PC-3 (cell line): ENCODE measurements at regions not wholly inside any gene's neighbourhood (a gene's known extent, or its start where the extent isn't known, plus 50 kb on each side); places are given as distances from the start of the nearest gene placed in this dataset.

Experiments
- ATAC-seq: fragments of 200-7000 bp; cut with Tn5 transposase; 2 replicates; pipeline ENCODE4 v1.9.1; 2020; ENCODE audit warnings: mild to moderate bottlenecking, moderate library complexity
- BruUV-seq: library from RNA; stranded (reverse); fragments of 400-500 nt; replicated peaks from 2 replicates; lab custom pipeline; 2021; lab: Mats Ljungman, UMichigan
- CTCF ChIA-PET: fragments of 300-600 bp; sonication (Branson Sonifier 250); formaldehyde crosslinking; loops from one replicate; lab custom pipeline; 2022; ENCODE audit warnings: antibody characterized with exemption; lab: Charles Lee
- POLR2A ChIA-PET: fragments of 300-600 bp; sonication (Branson Sonifier 250); formaldehyde crosslinking; loops from one replicate; lab custom pipeline; 2022; ENCODE audit warnings: antibody characterized with exemption; ENCODE audit not compliant: unreplicated experiment; lab: Charles Lee
- DNase-seq: peaks from one replicate; pipeline ENCODE4 v3.0.0-alpha.2; 2015
- H2AFZ ChIP-seq: fragments of 300-600 bp; sonication (generic); 2 replicates; pipeline ENCODE4 v1.6.0; 2016; ENCODE audit warnings: antibody characterized with exemption, low read length
- H3F3A ChIP-seq: fragments of 300-600 bp; sonication (generic); one replicate; pipeline ENCODE4 v1.6.0; 2017; ENCODE audit warnings: antibody characterized with exemption, low read length, control low read depth, mild to moderate bottlenecking; ENCODE audit not compliant: unreplicated experiment
- H3K27ac ChIP-seq: fragments of 300-600 bp; sonication (generic); 2 replicates; pipeline ENCODE4 v1.5.1; 2016; ENCODE audit warnings: mild to moderate bottlenecking, low read length
- H3K27me3 ChIP-seq: fragments of 300-600 bp; sonication (generic); 2 replicates; pipeline ENCODE4 v1.6.1; 2016; ENCODE audit warnings: low read length, mixed read lengths
- H3K36me3 ChIP-seq: fragments of 300-600 bp; sonication (generic); 2 replicates; pipeline ENCODE4 v1.6.1; 2016; ENCODE audit warnings: low read depth, mixed run types, low read length, mixed read lengths
- H3K4me1 ChIP-seq: fragments of 300-600 bp; sonication (generic); 2 replicates; pipeline ENCODE4 v1.5.1; 2016; ENCODE audit warnings: low read length; ENCODE audit not compliant: insufficient read depth
- H3K4me2 ChIP-seq: fragments of 300-600 bp; sonication (generic); 2 replicates; pipeline ENCODE4 v1.6.0; 2016; ENCODE audit warnings: low read length
- H3K4me3 ChIP-seq: fragments of 300-600 bp; sonication (generic); 2 replicates; pipeline ENCODE4 v1.5.1; 2016; ENCODE audit warnings: mild to moderate bottlenecking, low read length, mixed read lengths
- H3K79me2 ChIP-seq: fragments of 300-600 bp; sonication (generic); 2 replicates; pipeline ENCODE4 v1.6.1; 2017; ENCODE audit warnings: low read length, mixed read lengths
- H3K9ac ChIP-seq: fragments of 300-600 bp; sonication (generic); 2 replicates; pipeline ENCODE4 v1.6.0; 2016; ENCODE audit warnings: mild to moderate bottlenecking, low read length
- H3K9me2 ChIP-seq: fragments of 300-600 bp; sonication (generic); replicated peaks from 2 replicates; pipeline ENCODE4 v1.6.1; 2016; ENCODE audit warnings: mixed run types, low read length, mixed read lengths
- H3K9me3 ChIP-seq: fragments of 300-600 bp; sonication (generic); 2 replicates; pipeline ENCODE4 v1.6.1; 2016; ENCODE audit warnings: low read length, mixed read lengths
- H4K20me1 ChIP-seq: fragments of 300-600 bp; sonication (generic); 2 replicates; pipeline ENCODE4 v1.6.1; 2016; ENCODE audit warnings: low read length, mixed read lengths
- EZH2 ChIP-seq: fragments of 300-600 bp; sonication (generic); IDR thresholded peaks from one replicate; pipeline ENCODE4 v1.6.1; 2017; ENCODE audit warnings: antibody characterized with exemption, mild to moderate bottlenecking, low read length; ENCODE audit not compliant: unreplicated experiment
- EZH2phosphoT487 ChIP-seq: fragments of 300-600 bp; sonication (generic); IDR thresholded peaks from 2 replicates; pipeline ENCODE4 v1.6.1; 2018; ENCODE audit warnings: mild to moderate bottlenecking, antibody characterized with exemption, low read length, borderline replicate concordance
- intact Hi-C: fragments of 100-400 bp; cut with micrococcal nuclease; formaldehyde crosslinking; loops from 2 replicates; pipeline ENCODE4 v1.9.0; 2023
- TF ChIP-seq, protein P1 (sequence below): fragments of 300-600 bp; sonication (generic); conservative IDR thresholded peaks from 2 replicates; pipeline ENCODE4 v1.5.1; 2017; ENCODE audit warnings: antibody characterized with exemption, low read depth, mild to moderate bottlenecking, low read length

DNA sequence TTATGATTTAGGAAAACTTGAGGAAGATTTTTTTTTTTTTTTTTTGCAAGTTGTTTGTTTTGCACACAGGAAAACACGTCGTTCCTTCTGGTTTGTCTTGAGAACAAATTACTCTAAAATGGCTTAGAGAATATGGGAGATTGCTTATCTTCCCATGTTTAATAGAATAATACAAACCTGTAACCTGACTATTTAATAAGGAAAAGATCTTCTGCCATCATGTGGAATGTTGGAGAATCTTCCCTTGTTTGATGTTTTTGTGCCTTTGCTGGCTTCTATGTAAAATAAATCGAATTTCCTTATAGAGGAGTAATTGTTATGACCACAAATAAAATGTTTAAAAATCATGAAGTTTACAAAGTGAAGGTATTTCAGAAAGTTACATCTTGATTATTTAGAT is 818.8 kb downstream of the GATA3 start:
- H3K9me3 ChIP-seq = no peaks in the 10 kb centered on the region
- BruUV-seq = no TSS peak
- POLR2A ChIA-PET = no interaction called here

DNA sequence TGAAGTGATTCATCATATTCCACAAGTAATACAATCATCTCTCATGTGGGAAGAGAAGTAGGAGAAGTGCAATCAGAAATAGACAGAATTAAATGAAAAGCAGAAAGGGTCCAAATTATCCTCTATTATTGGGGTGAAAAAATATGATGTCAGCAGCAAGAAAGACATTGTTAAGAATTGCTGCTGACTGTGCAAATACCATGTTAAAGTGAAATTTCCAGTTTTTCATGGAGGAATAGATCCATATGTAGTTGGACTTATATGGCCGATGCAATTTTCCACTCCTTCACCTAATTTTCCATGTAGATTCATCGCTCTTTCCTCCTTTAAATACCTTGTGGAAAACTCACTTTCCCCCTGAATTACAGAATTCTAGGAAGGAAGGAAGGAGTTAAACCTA is 819.8 kb downstream of the GATA3 start:
- BruUV-seq = no TSS peak
- no peaks in the 10 kb centered on the region for H3K9me2 ChIP-seq
- ChIA-PET POLR2A (no interaction called here), CTCF (no interaction called here)
- peaks cover 3% of the 10 kb centered on the region; the same call in 1 of the 2 replicates for H3K4me1 ChIP-seq
- no peaks in the 10 kb centered on the region for H3F3A ChIP-seq
- TF ChIP-seq, protein P1, sequence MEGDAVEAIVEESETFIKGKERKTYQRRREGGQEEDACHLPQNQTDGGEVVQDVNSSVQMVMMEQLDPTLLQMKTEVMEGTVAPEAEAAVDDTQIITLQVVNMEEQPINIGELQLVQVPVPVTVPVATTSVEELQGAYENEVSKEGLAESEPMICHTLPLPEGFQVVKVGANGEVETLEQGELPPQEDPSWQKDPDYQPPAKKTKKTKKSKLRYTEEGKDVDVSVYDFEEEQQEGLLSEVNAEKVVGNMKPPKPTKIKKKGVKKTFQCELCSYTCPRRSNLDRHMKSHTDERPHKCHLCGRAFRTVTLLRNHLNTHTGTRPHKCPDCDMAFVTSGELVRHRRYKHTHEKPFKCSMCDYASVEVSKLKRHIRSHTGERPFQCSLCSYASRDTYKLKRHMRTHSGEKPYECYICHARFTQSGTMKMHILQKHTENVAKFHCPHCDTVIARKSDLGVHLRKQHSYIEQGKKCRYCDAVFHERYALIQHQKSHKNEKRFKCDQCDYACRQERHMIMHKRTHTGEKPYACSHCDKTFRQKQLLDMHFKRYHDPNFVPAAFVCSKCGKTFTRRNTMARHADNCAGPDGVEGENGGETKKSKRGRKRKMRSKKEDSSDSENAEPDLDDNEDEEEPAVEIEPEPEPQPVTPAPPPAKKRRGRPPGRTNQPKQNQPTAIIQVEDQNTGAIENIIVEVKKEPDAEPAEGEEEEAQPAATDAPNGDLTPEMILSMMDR = no peak
- TF ChIP-seq EZH2 = no peak
- TF ChIP-seq EZH2phosphoT487 = no peak
- no peaks in the 10 kb centered on the region for H3K36me3 ChIP-seq
- ATAC-seq (no peak), DNase-seq (no peak)
- H4K20me1 ChIP-seq = no peaks in the 10 kb centered on the region
- H3K27me3 ChIP-seq = 0 out of 2 replicates have a peak, but pooled peaks cover 5% of the 10 kb centered on the region
- H3K27ac ChIP-seq = no peak overlapping the region
- intact Hi-C loops = no loop called here
- H2AFZ ChIP-seq = no peak overlapping the region
- no peak overlapping the region for H3K4me2 ChIP-seq
- H3K4me3 ChIP-seq = no peak overlapping the region
- no peak overlapping the region for H3K9ac ChIP-seq
- H3K79me2 ChIP-seq = no peaks in the 10 kb centered on the region
- H3K9me3 ChIP-seq = no peaks in the 10 kb centered on the region

More for the DNA sequence above, 818.8 kb downstream of the GATA3 start:
- ATAC-seq (no peak), DNase-seq (peak; percentile 39)
- Histone ChIP-seq H3K9me2 (no peaks in the 10 kb centered on the region), H3K27me3 (0 out of 2 replicates have a peak, but pooled peaks cover 5% of the 10 kb centered on the region), H3K4me1 (peaks cover 3% of the 10 kb centered on the region; the same call in 1 of the 2 replicates), H3K4me3 (no peak overlapping the region), H3K36me3 (no peaks in the 10 kb centered on the region), H3K27ac (no peak overlapping the region), H3K79me2 (no peaks in the 10 kb centered on the region), H3F3A (no peaks in the 10 kb centered on the region), H2AFZ (no peak overlapping the region), H3K9ac (no peak overlapping the region), H3K4me2 (no peak overlapping the region), H4K20me1 (no peaks in the 10 kb centered on the region)
- no peak for TF ChIP-seq EZH2
- TF ChIP-seq, protein P1 = peak; percentile 44; the same call in 1 of the 2 replicates
- intact Hi-C loops = no loop called here
- CTCF ChIA-PET = no interaction called here

DNA sequence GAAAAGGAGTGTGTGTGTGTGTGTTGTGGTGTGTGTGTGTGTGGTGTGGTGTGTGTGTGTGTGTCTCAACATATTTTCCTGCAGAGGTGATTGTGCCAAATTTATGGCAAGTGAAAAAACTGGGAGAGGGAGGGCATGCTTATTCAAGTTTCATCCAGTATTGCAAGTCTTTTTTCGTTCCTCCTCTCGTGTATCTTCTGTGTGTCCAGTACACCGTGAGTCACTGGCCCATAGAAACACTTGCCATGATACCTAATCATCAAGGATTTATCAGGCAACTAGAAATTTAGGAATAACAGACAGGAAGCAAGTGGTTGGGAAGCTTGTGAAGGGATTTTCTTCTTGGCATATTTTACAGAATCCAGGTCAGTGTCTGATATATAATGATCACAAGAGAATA is 820.5 kb downstream of the GATA3 start:
- Histone ChIP-seq H3K9ac (no peak overlapping the region), H3K4me1 (peaks cover 3% of the 10 kb centered on the region; the same call in 1 of the 2 replicates), H4K20me1 (no peaks in the 10 kb centered on the region), H3K36me3 (no peaks in the 10 kb centered on the region), H3K9me2 (no peaks in the 10 kb centered on the region), H3K79me2 (no peaks in the 10 kb centered on the region), H3K27ac (no peak overlapping the region), H3K9me3 (no peaks in the 10 kb centered on the region), H3K4me2 (no peak overlapping the region), H3K27me3 (0 out of 2 replicates have a peak, but pooled peaks cover 5% of the 10 kb centered on the region), H2AFZ (no peak overlapping the region), H3K4me3 (no peak overlapping the region), H3F3A (no peaks in the 10 kb centered on the region)
- peak; percentile 10 for DNase-seq
- no TSS peak for BruUV-seq
- no peak for ATAC-seq
- CTCF ChIA-PET = no interaction called here
- intact Hi-C loops = no loop called here
- POLR2A ChIA-PET = no interaction called here
- TF ChIP-seq EZH2phosphoT487 (no peak), EZH2 (no peak)
- TF ChIP-seq, protein P1 = no peak
